SU-DHL-6 (cell line): ENCODE measurements at regions not wholly inside any gene's neighbourhood (a gene's known extent, or its start where the extent isn't known, plus 50 kb on each side); places are given as distances from the start of the nearest gene placed in this dataset.

Experiments
- H2AFZ ChIP-seq: fragments of 200-600 bp; sonication (generic); 2 replicates; pipeline ENCODE4 v1.6.1; 2014; ENCODE audit warnings: low read depth, mild to moderate bottlenecking, moderate library complexity, mixed read lengths, antibody characterized with exemption, low read length; ENCODE audit not compliant: severe bottlenecking
- H3F3A ChIP-seq: fragments of 200-600 bp; shearing (Covaris generic); 2 replicates; pipeline ENCODE4 v1.6.0; 2016; ENCODE audit warnings: antibody characterized with exemption, mild to moderate bottlenecking; ENCODE audit not compliant: insufficient read depth
- H3K27ac ChIP-seq: fragments of 200-600 bp; sonication (generic); 2 replicates; pipeline ENCODE4 v1.5.1; 2016; ENCODE audit warnings: low read depth, mild to moderate bottlenecking, low read length, moderate library complexity, mixed read lengths
- H3K27me3 ChIP-seq: fragments of 200-600 bp; sonication (generic), shearing (Covaris generic); 2 replicates; pipeline ENCODE4 v1.6.0; 2014; ENCODE audit warnings: mild to moderate bottlenecking, low read length
- H3K36me3 ChIP-seq: fragments of 200-600 bp; sonication (generic); 2 replicates; pipeline ENCODE4 v1.6.1; 2014; ENCODE audit warnings: mild to moderate bottlenecking, low read length, mixed read lengths
- H3K4me2 ChIP-seq: fragments of 300-600, 200-600 bp; shearing (Covaris generic), sonication (generic); 2 replicates; pipeline ENCODE4 v1.6.0; 2014; ENCODE audit warnings: low read length, low read depth, mild to moderate bottlenecking; ENCODE audit not compliant: poor library complexity, severe bottlenecking
- H3K4me3 ChIP-seq: fragments of 200-600 bp; sonication (generic); 2 replicates; pipeline ENCODE4 v1.5.1; 2014; ENCODE audit warnings: antibody characterized with exemption, low read length, mild to moderate bottlenecking, mixed read lengths; ENCODE audit not compliant: insufficient read depth, poor library complexity, severe bottlenecking
- H3K79me2 ChIP-seq: fragments of 200-600 bp; sonication (generic); 2 replicates; pipeline ENCODE4 v1.6.1; 2014; ENCODE audit warnings: mild to moderate bottlenecking, low read length, moderate library complexity; ENCODE audit not compliant: insufficient read depth
- H3K9ac ChIP-seq: fragments of 200-600 bp; sonication (generic); 2 replicates; pipeline ENCODE4 v1.7.0; 2014; ENCODE audit warnings: mild to moderate bottlenecking, low read length
- H3K9me2 ChIP-seq: fragments of 200-600 bp; sonication (generic); replicated peaks from 2 replicates; pipeline ENCODE4 v1.6.1; 2014; ENCODE audit warnings: low read length; ENCODE audit not compliant: insufficient read depth
- H3K9me3 ChIP-seq: fragments of 200-600 bp; sonication (generic); 2 replicates; pipeline ENCODE4 v1.6.1; 2014; ENCODE audit warnings: low read length, mixed read lengths; ENCODE audit not compliant: insufficient read depth
- H4K20me1 ChIP-seq: fragments of 200-600 bp; sonication (generic); 2 replicates; pipeline ENCODE4 v1.6.1; 2014; ENCODE audit warnings: low read depth, mild to moderate bottlenecking, antibody characterized with exemption, low read length, moderate library complexity, mixed read lengths
- CTCF ChIP-seq: fragments of 200-600 bp; sonication (generic); IDR thresholded peaks from one replicate; pipeline ENCODE4 v1.5.1; 2017; ENCODE audit warnings: antibody characterized with exemption, mild to moderate bottlenecking, low read length, moderate library complexity; ENCODE audit not compliant: insufficient read depth, poor library complexity, severe bottlenecking
- EZH2phosphoT487 ChIP-seq: fragments of 200-600 bp; sonication (generic), shearing (Covaris generic); conservative IDR thresholded peaks from 2 replicates; pipeline ENCODE4 v1.6.1; 2018; ENCODE audit warnings: mild to moderate bottlenecking, antibody characterized with exemption, low read length, moderate library complexity, mixed read lengths

GRCh38 chr2:175557810-175558377 lies 376.4 kb upstream of the ATP5MC3 start:
- Histone ChIP-seq H3K27me3 (no peaks in the 10 kb centered on the region), H3K36me3 (no peaks in the 10 kb centered on the region)

GRCh38 chr2:175553910-175554309 lies 372.4 kb upstream of the ATP5MC3 start:
- no peak overlapping the region for H2AFZ ChIP-seq
- no peaks in the 10 kb centered on the region for H3F3A ChIP-seq
- no peaks in the 10 kb centered on the region for H3K79me2 ChIP-seq
- H3K4me2 ChIP-seq: no peak overlapping the region
- no peak overlapping the region for H3K9ac ChIP-seq
- no peak for TF ChIP-seq CTCF
- TF ChIP-seq EZH2phosphoT487: no peak
- no peaks in the 10 kb centered on the region for H3K27me3 ChIP-seq
- H3K27ac ChIP-seq: no peak overlapping the region
- no peaks in the 10 kb centered on the region for H4K20me1 ChIP-seq
- no peaks in the 10 kb centered on the region for H3K36me3 ChIP-seq
- no peaks in the 10 kb centered on the region for H3K9me2 ChIP-seq
- H3K9me3 ChIP-seq: no peaks in the 10 kb centered on the region
- H3K4me3 ChIP-seq: no peak overlapping the region

More at GRCh38 chr2:175557810-175558377, 376.4 kb upstream of the ATP5MC3 start:
- Histone ChIP-seq H3K27ac (no peak overlapping the region), H2AFZ (no peak overlapping the region), H3K79me2 (no peaks in the 10 kb centered on the region), H3K9me3 (no peaks in the 10 kb centered on the region), H3K9ac (no peak overlapping the region), H3K4me2 (no peak overlapping the region), H3K9me2 (no peaks in the 10 kb centered on the region), H4K20me1 (no peaks in the 10 kb centered on the region), H3F3A (no peaks in the 10 kb centered on the region), H3K4me3 (no peak overlapping the region)
- no peak for TF ChIP-seq CTCF
- no peak for TF ChIP-seq EZH2phosphoT487

GRCh38 chr2:175552902-175553301 lies 371.4 kb upstream of the ATP5MC3 start:
- no peaks in the 10 kb centered on the region for H3K27me3 ChIP-seq
- H3K9ac ChIP-seq: no peak overlapping the region
- no peak overlapping the region for H3K27ac ChIP-seq
- H3F3A ChIP-seq: no peaks in the 10 kb centered on the region
- H3K9me3 ChIP-seq: no peaks in the 10 kb centered on the region
- TF ChIP-seq CTCF (no peak), EZH2phosphoT487 (no peak)
- H2AFZ ChIP-seq: no peak overlapping the region
- no peak overlapping the region for H3K4me2 ChIP-seq
- H3K79me2 ChIP-seq: no peaks in the 10 kb centered on the region
- no peaks in the 10 kb centered on the region for H4K20me1 ChIP-seq
- H3K36me3 ChIP-seq: no peaks in the 10 kb centered on the region
- H3K9me2 ChIP-seq: no peaks in the 10 kb centered on the region
- no peak overlapping the region for H3K4me3 ChIP-seq
